Kidney epithelial cell (primary cell): ENCODE measurements at regions not wholly inside any gene's neighbourhood (a gene's known extent, or its start where the extent isn't known, plus 50 kb on each side); places are given as distances from the start of the nearest gene placed in this dataset.

Source experiments
- DNase-seq: peaks from one replicate; pipeline ENCODE4 v3.0.0-alpha.2; 2010; ENCODE audit warnings: low read depth
- H3K27me3 ChIP-seq: 2 replicates; pipeline ENCODE4 v1.6.0; 2011; ENCODE audit warnings: low read length; ENCODE audit not compliant: control insufficient read depth, insufficient read depth
- H3K36me3 ChIP-seq: 2 replicates; pipeline ENCODE4 v1.5.1; 2011; ENCODE audit warnings: low read length; ENCODE audit not compliant: control insufficient read depth, insufficient read depth
- H3K4me3 ChIP-seq: 2 replicates; pipeline ENCODE4 v1.5.1; 2011; ENCODE audit warnings: low read depth, mild to moderate bottlenecking, control low read depth, low read length
- CTCF ChIP-seq: IDR thresholded peaks from 2 replicates; pipeline ENCODE4 v1.5.1; 2011; ENCODE audit warnings: mild to moderate bottlenecking, moderate library complexity, low read length, control low read depth, inconsistent platforms; ENCODE audit not compliant: insufficient read depth, poor library complexity, severe bottlenecking

GRCh38 chr6:99810942-99811620 is 182.9 kb downstream of the MCHR2 start:
- Histone ChIP-seq H3K36me3 (no peaks in the 10 kb centered on the region), H3K27me3 (no peaks in the 10 kb centered on the region), H3K4me3 (no peak overlapping the region)
- no peak for TF ChIP-seq CTCF
- DNase-seq, result no peak

- no peak for DNase-seq
Measured at GRCh38 chr6:99811636-99812035, 182.4 kb downstream of the MCHR2 start.

GRCh38 chr6:99813565-99813964 is 180.5 kb downstream of the MCHR2 start:
- Histone ChIP-seq H3K27me3 (no peaks in the 10 kb centered on the region), H3K4me3 (no peak overlapping the region), H3K36me3 (no peaks in the 10 kb centered on the region)
- no peak for DNase-seq
- TF ChIP-seq CTCF, result no peak

More at GRCh38 chr6:99811636-99812035, 182.4 kb downstream of the MCHR2 start:
- Histone ChIP-seq H3K4me3 (no peak overlapping the region), H3K27me3 (no peaks in the 10 kb centered on the region), H3K36me3 (no peaks in the 10 kb centered on the region)
- TF ChIP-seq CTCF, result no peak

- Histone ChIP-seq H3K27me3 (no peaks in the 10 kb centered on the region), H3K36me3 (no peaks in the 10 kb centered on the region), H3K4me3 (no peak overlapping the region)
- no peak for DNase-seq
- TF ChIP-seq CTCF, result no peak
Measured at GRCh38 chr6:99814230-99814928, 179.6 kb downstream of the MCHR2 start.

GRCh38 chr6:99816795-99817194 is 177.2 kb downstream of the MCHR2 start:
- no peaks in the 10 kb centered on the region for H3K27me3 ChIP-seq
- no peak overlapping the region for H3K4me3 ChIP-seq
- TF ChIP-seq CTCF, result no peak
- no peak for DNase-seq
- H3K36me3 ChIP-seq, result no peaks in the 10 kb centered on the region
